Keratinocyte (primary cell): ENCODE measurements at regions not wholly inside any gene's neighbourhood (a gene's known extent, or its start where the extent isn't known, plus 50 kb on each side); places are given as distances from the start of the nearest gene placed in this dataset.

Experiments used
- DNase-seq: peaks from one replicate; pipeline ENCODE4 v3.0.0-alpha.2; 2011; ENCODE audit warnings: low read depth, missing footprints, low spot score
- FAIRE-seq: peaks from 2 replicates; lab custom pipeline; 2011; peaks lifted over from hg19 to GRCh38; lab: Jason Lieb, UNC
- H2AFZ ChIP-seq: 2 replicates; pipeline ENCODE4 v1.6.0; 2012; ENCODE audit warnings: low read length, control low read depth, inconsistent platforms; ENCODE audit not compliant: control insufficient read depth
- H3K27ac ChIP-seq: 2 replicates; pipeline ENCODE4 v1.5.1; 2011; ENCODE audit warnings: low read length; ENCODE audit not compliant: control insufficient read depth, insufficient read depth
- H3K27me3 ChIP-seq: 3 replicates; pipeline ENCODE4 v1.6.0; 2011; ENCODE audit warnings: low read length; ENCODE audit not compliant: control insufficient read depth, insufficient read depth; ENCODE audit errors: extremely low read depth
- H3K36me3 ChIP-seq, 2 experiments: 2 replicates in 1 of 2; 3 replicates in 1 of 2; pipeline ENCODE4 v1.5.1; 2011; ENCODE audit warnings: low read length in 2 of 2, mild to moderate bottlenecking in 1 of 2; ENCODE audit not compliant: control insufficient read depth in 2 of 2, insufficient read depth in 2 of 2; ENCODE audit errors: extremely low read depth in 1 of 2
- H3K4me1 ChIP-seq: 3 replicates; pipeline ENCODE4 v1.5.1; 2011; ENCODE audit warnings: low read length; ENCODE audit not compliant: control insufficient read depth, insufficient read depth; ENCODE audit errors: extremely low read depth
- H3K4me2 ChIP-seq: 3 replicates; pipeline ENCODE4 v1.6.0; 2011; ENCODE audit warnings: low read depth, low read length; ENCODE audit not compliant: control insufficient read depth, insufficient read depth; ENCODE audit errors: extremely low read depth
- H3K4me3 ChIP-seq, 3 experiments: fragments of 200-600 bp in 1 of 3; sonication (generic) in 1 of 3; 2 replicates in 2 of 3; 3 replicates in 1 of 3; pipeline ENCODE4 v1.5.1; 2011 to 2016; ENCODE audit warnings: low read length in 3 of 3, mild to moderate bottlenecking in 3 of 3, control low read depth in 2 of 3, inconsistent platforms in 1 of 3, low read depth in 1 of 3, mixed read lengths in 1 of 3, mixed run types in 1 of 3, moderate library complexity in 1 of 3; ENCODE audit not compliant: control insufficient read depth in 2 of 3, insufficient read depth in 2 of 3; ENCODE audit errors: extremely low read depth in 1 of 3
- H3K79me2 ChIP-seq: 2 replicates; pipeline ENCODE4 v1.6.0; 2012; ENCODE audit warnings: low read length; ENCODE audit not compliant: control insufficient read depth, insufficient read depth
- H3K9ac ChIP-seq: 3 replicates; pipeline ENCODE4 v1.6.0; 2011; ENCODE audit warnings: low read length; ENCODE audit not compliant: control insufficient read depth, insufficient read depth; ENCODE audit errors: extremely low read depth
- H3K9me1 ChIP-seq: 3 replicates; pipeline ENCODE4 v1.6.0; 2011; ENCODE audit warnings: low read length; ENCODE audit not compliant: control insufficient read depth, insufficient read depth; ENCODE audit errors: extremely low read depth
- H3K9me3 ChIP-seq: 2 replicates; pipeline ENCODE4 v1.5.1; 2012; ENCODE audit warnings: low read depth, low read length; ENCODE audit not compliant: control insufficient read depth
- H4K20me1 ChIP-seq: 3 replicates; pipeline ENCODE4 v1.6.0; 2011; ENCODE audit warnings: low read length; ENCODE audit not compliant: control insufficient read depth, insufficient read depth; ENCODE audit errors: extremely low read depth
- CTCF ChIP-seq, 3 experiments: IDR thresholded peaks in 1 of 3; conservative IDR thresholded peaks in 1 of 3; optimal IDR thresholded peaks in 1 of 3; 2 replicates in 2 of 3; 3 replicates in 1 of 3; pipeline versions ENCODE3 to v1.5.1; 2011; ENCODE audit warnings: low read length in 3 of 3, mild to moderate bottlenecking in 3 of 3, moderate library complexity in 2 of 3, control low read depth in 1 of 3, inconsistent platforms in 1 of 3; ENCODE audit not compliant: insufficient read depth in 2 of 3; ENCODE audit errors: extremely low read depth in 1 of 3
- EZH2 ChIP-seq: IDR thresholded peaks from one replicate; pipeline ENCODE4 v1.6.1; 2012; ENCODE audit warnings: inconsistent platforms, mild to moderate bottlenecking, low read length, moderate library complexity
- dilution Hi-C: fragments of 300-500 bp; cut with MboI; formaldehyde crosslinking; loops from one replicate; pipeline ENCODE4 v1.7.0; 2020; ENCODE audit warnings: low sequenced_read_pairs; ENCODE audit not compliant: extremely low pct_ligation_motif_present

- no peak for TF ChIP-seq EZH2
- Histone ChIP-seq H3K27ac (no peak overlapping the region), H2AFZ (no peak overlapping the region), H3K9me3 (peaks cover 3% of the 10 kb centered on the region), H3K9me1 (no peaks in the 10 kb centered on the region), H3K36me3 (no peaks in the 10 kb centered on the region), H3K4me1 (no peaks in the 10 kb centered on the region), H3K4me3 (no peak overlapping the region), H4K20me1 (no peaks in the 10 kb centered on the region), H3K4me2 (no peak overlapping the region), H3K79me2 (no peaks in the 10 kb centered on the region), H3K9ac (no peak overlapping the region), H3K27me3 (no peaks in the 10 kb centered on the region)
- dilution Hi-C loops, result no loop called here
- FAIRE-seq (no peak), DNase-seq (no peak)
Measured at GRCh38 chr12:126428769-126429168, 1363.5 kb downstream of the AACS start.

GRCh38 chr12:126430921-126431320 lies 1365.7 kb downstream of the AACS start:
- Histone ChIP-seq H3K9ac (no peak overlapping the region), H3K27ac (no peak overlapping the region), H4K20me1 (no peaks in the 10 kb centered on the region), H3K9me1 (no peaks in the 10 kb centered on the region), H3K4me3 (no peak overlapping the region), H3K36me3 (no peaks in the 10 kb centered on the region), H3K9me3 (no peaks in the 10 kb centered on the region), H2AFZ (no peak overlapping the region), H3K4me2 (no peak overlapping the region), H3K27me3 (no peaks in the 10 kb centered on the region), H3K79me2 (no peaks in the 10 kb centered on the region), H3K4me1 (no peaks in the 10 kb centered on the region)
- TF ChIP-seq CTCF (optimal IDR thresholded peaks at IDR 0.05 in 1 of 3, IDR thresholded peaks at IDR 0.05 in 1 of 3, conservative IDR thresholded peaks at IDR 0.05 in 1 of 3; ENCODE audit: extremely low read depth in 1 of 3, insufficient read depth in 2 of 3, low read length in 3 of 3), result no peak
- no peak for TF ChIP-seq EZH2
- dilution Hi-C loops, result no loop called here
- DNase-seq (no peak), FAIRE-seq (no peak)

GRCh38 chr12:126431767-126432166 lies 1366.5 kb downstream of the AACS start:
- Histone ChIP-seq H3K36me3 (no peaks in the 10 kb centered on the region), H4K20me1 (no peaks in the 10 kb centered on the region), H3K9ac (no peak overlapping the region), H3K9me3 (no peaks in the 10 kb centered on the region), H3K4me1 (no peaks in the 10 kb centered on the region), H3K79me2 (no peaks in the 10 kb centered on the region), H2AFZ (no peak overlapping the region), H3K9me1 (no peaks in the 10 kb centered on the region), H3K27ac (no peak overlapping the region), H3K4me2 (no peak overlapping the region), H3K4me3 (no peak overlapping the region), H3K27me3 (no peaks in the 10 kb centered on the region)
- FAIRE-seq (no peak), DNase-seq (no peak)
- dilution Hi-C loops, result no loop called here
- TF ChIP-seq CTCF (optimal IDR thresholded peaks at IDR 0.05 in 1 of 3, IDR thresholded peaks at IDR 0.05 in 1 of 3, conservative IDR thresholded peaks at IDR 0.05 in 1 of 3; ENCODE audit: extremely low read depth in 1 of 3, insufficient read depth in 2 of 3, low read length in 3 of 3) (no peak), EZH2 (no peak)
